ENCODE measurements at regions not wholly inside any gene's neighbourhood (a gene's known extent, or its start where the extent isn't known, plus 50 kb on each side); places are given as distances from the start of the nearest gene placed in this dataset.

DNA sequence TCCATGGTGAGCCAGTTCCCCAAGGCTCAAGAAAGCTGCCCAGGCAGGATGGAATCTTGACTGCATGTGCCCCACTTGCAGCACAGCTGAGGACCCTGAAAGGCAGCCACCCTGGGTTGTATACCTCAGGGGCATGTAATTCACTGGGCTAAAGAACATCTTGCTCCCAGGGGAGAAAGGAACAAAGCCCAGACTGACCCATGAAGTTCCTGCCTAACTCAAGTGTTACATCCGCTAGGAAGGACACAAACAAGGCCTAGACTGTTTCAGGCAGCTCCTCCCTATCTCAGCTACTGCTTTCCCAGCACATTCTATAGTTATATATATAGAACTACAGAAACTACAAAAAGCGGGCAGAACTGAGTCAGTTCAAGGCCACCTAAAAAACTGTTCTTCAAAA lies 69.0 kb downstream of the RBM43 start:
- TF ChIP-seq, protein P1, sequence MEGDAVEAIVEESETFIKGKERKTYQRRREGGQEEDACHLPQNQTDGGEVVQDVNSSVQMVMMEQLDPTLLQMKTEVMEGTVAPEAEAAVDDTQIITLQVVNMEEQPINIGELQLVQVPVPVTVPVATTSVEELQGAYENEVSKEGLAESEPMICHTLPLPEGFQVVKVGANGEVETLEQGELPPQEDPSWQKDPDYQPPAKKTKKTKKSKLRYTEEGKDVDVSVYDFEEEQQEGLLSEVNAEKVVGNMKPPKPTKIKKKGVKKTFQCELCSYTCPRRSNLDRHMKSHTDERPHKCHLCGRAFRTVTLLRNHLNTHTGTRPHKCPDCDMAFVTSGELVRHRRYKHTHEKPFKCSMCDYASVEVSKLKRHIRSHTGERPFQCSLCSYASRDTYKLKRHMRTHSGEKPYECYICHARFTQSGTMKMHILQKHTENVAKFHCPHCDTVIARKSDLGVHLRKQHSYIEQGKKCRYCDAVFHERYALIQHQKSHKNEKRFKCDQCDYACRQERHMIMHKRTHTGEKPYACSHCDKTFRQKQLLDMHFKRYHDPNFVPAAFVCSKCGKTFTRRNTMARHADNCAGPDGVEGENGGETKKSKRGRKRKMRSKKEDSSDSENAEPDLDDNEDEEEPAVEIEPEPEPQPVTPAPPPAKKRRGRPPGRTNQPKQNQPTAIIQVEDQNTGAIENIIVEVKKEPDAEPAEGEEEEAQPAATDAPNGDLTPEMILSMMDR (conservative IDR thresholded peaks at IDR 0.05): no peak
- no peak for TF ChIP-seq ZFX (IDR thresholded peaks at IDR 0.05)
